Keratinocyte (primary cell): ENCODE measurements at regions not wholly inside any gene's neighbourhood (a gene's known extent, or its start where the extent isn't known, plus 50 kb on each side); places are given as distances from the start of the nearest gene placed in this dataset.
A peak's percentile ranks its signal among the peaks of the same experiment; 100 is the strongest.

Experiments used
- DNase-seq: peaks from one replicate; pipeline ENCODE4 v3.0.0-alpha.2; 2011; ENCODE audit warnings: low read depth, missing footprints, low spot score
- FAIRE-seq: peaks from 2 replicates; lab custom pipeline; 2011; peaks lifted over from hg19 to GRCh38; lab: Jason Lieb, UNC
- H2AFZ ChIP-seq: 2 replicates; pipeline ENCODE4 v1.6.0; 2012; ENCODE audit warnings: low read length, control low read depth, inconsistent platforms; ENCODE audit not compliant: control insufficient read depth
- H3K27ac ChIP-seq: 2 replicates; pipeline ENCODE4 v1.5.1; 2011; ENCODE audit warnings: low read length; ENCODE audit not compliant: control insufficient read depth, insufficient read depth
- H3K27me3 ChIP-seq: 3 replicates; pipeline ENCODE4 v1.6.0; 2011; ENCODE audit warnings: low read length; ENCODE audit not compliant: control insufficient read depth, insufficient read depth; ENCODE audit errors: extremely low read depth
- H3K36me3 ChIP-seq, 2 experiments: 2 replicates in 1 of 2; 3 replicates in 1 of 2; pipeline ENCODE4 v1.5.1; 2011; ENCODE audit warnings: low read length in 2 of 2, mild to moderate bottlenecking in 1 of 2; ENCODE audit not compliant: control insufficient read depth in 2 of 2, insufficient read depth in 2 of 2; ENCODE audit errors: extremely low read depth in 1 of 2
- H3K4me1 ChIP-seq: 3 replicates; pipeline ENCODE4 v1.5.1; 2011; ENCODE audit warnings: low read length; ENCODE audit not compliant: control insufficient read depth, insufficient read depth; ENCODE audit errors: extremely low read depth
- H3K4me2 ChIP-seq: 3 replicates; pipeline ENCODE4 v1.6.0; 2011; ENCODE audit warnings: low read depth, low read length; ENCODE audit not compliant: control insufficient read depth, insufficient read depth; ENCODE audit errors: extremely low read depth
- H3K4me3 ChIP-seq, 3 experiments: fragments of 200-600 bp in 1 of 3; sonication (generic) in 1 of 3; 2 replicates in 2 of 3; 3 replicates in 1 of 3; pipeline ENCODE4 v1.5.1; 2011 to 2016; ENCODE audit warnings: low read length in 3 of 3, mild to moderate bottlenecking in 3 of 3, control low read depth in 2 of 3, inconsistent platforms in 1 of 3, low read depth in 1 of 3, mixed read lengths in 1 of 3, mixed run types in 1 of 3, moderate library complexity in 1 of 3; ENCODE audit not compliant: control insufficient read depth in 2 of 3, insufficient read depth in 2 of 3; ENCODE audit errors: extremely low read depth in 1 of 3
- H3K79me2 ChIP-seq: 2 replicates; pipeline ENCODE4 v1.6.0; 2012; ENCODE audit warnings: low read length; ENCODE audit not compliant: control insufficient read depth, insufficient read depth
- H3K9ac ChIP-seq: 3 replicates; pipeline ENCODE4 v1.6.0; 2011; ENCODE audit warnings: low read length; ENCODE audit not compliant: control insufficient read depth, insufficient read depth; ENCODE audit errors: extremely low read depth
- H3K9me1 ChIP-seq: 3 replicates; pipeline ENCODE4 v1.6.0; 2011; ENCODE audit warnings: low read length; ENCODE audit not compliant: control insufficient read depth, insufficient read depth; ENCODE audit errors: extremely low read depth
- H3K9me3 ChIP-seq: 2 replicates; pipeline ENCODE4 v1.5.1; 2012; ENCODE audit warnings: low read depth, low read length; ENCODE audit not compliant: control insufficient read depth
- H4K20me1 ChIP-seq: 3 replicates; pipeline ENCODE4 v1.6.0; 2011; ENCODE audit warnings: low read length; ENCODE audit not compliant: control insufficient read depth, insufficient read depth; ENCODE audit errors: extremely low read depth
- CTCF ChIP-seq, 3 experiments: IDR thresholded peaks in 1 of 3; conservative IDR thresholded peaks in 1 of 3; optimal IDR thresholded peaks in 1 of 3; 2 replicates in 2 of 3; 3 replicates in 1 of 3; pipeline versions ENCODE3 to v1.5.1; 2011; ENCODE audit warnings: low read length in 3 of 3, mild to moderate bottlenecking in 3 of 3, moderate library complexity in 2 of 3, control low read depth in 1 of 3, inconsistent platforms in 1 of 3; ENCODE audit not compliant: insufficient read depth in 2 of 3; ENCODE audit errors: extremely low read depth in 1 of 3
- EZH2 ChIP-seq: IDR thresholded peaks from one replicate; pipeline ENCODE4 v1.6.1; 2012; ENCODE audit warnings: inconsistent platforms, mild to moderate bottlenecking, low read length, moderate library complexity
- dilution Hi-C: fragments of 300-500 bp; cut with MboI; formaldehyde crosslinking; loops from one replicate; pipeline ENCODE4 v1.7.0; 2020; ENCODE audit warnings: low sequenced_read_pairs; ENCODE audit not compliant: extremely low pct_ligation_motif_present

DNA sequence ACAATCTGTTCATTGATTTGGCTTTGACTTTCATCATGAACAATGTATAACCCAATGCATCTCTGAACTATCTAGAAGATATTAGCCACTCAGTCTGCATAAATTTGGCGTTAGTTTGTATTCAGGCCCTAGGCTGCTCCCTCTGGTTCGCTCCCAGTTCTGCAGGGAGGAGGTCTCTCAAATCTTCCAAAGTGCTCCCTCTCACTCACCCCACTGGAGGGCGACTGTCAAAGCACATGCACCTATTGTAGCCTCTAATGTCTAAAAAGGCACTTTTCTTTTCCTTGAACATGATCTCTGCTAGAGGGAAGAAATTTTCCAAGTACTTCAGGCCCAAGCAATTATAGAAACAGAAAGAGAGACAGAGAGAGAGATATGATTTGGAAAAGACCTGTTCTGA, 291.5 kb downstream of the TDRD15 start:
- H3K9me3 ChIP-seq: no peaks in the 10 kb centered on the region
- no peak overlapping the region for H3K4me3 ChIP-seq
- H3K27ac ChIP-seq: no peak overlapping the region
- DNase-seq (no peak), FAIRE-seq (no peak)
- H3K4me1 ChIP-seq: no peaks in the 10 kb centered on the region
- H4K20me1 ChIP-seq: no peaks in the 10 kb centered on the region
- no peak overlapping the region for H2AFZ ChIP-seq
- H3K9ac ChIP-seq: no peak overlapping the region
- H3K79me2 ChIP-seq: no peaks in the 10 kb centered on the region
- H3K4me2 ChIP-seq: no peak overlapping the region
- H3K9me1 ChIP-seq: no peaks in the 10 kb centered on the region
- TF ChIP-seq CTCF (optimal IDR thresholded peaks at IDR 0.05 in 1 of 3, IDR thresholded peaks at IDR 0.05 in 1 of 3, conservative IDR thresholded peaks at IDR 0.05 in 1 of 3; ENCODE audit: extremely low read depth in 1 of 3, insufficient read depth in 2 of 3, low read length in 3 of 3) (peak; percentile 15 to 20 (median 19)), EZH2 (no peak)
- no peaks in the 10 kb centered on the region for H3K27me3 ChIP-seq
- dilution Hi-C loops: no loop called here
- no peaks in the 10 kb centered on the region for H3K36me3 ChIP-seq

DNA sequence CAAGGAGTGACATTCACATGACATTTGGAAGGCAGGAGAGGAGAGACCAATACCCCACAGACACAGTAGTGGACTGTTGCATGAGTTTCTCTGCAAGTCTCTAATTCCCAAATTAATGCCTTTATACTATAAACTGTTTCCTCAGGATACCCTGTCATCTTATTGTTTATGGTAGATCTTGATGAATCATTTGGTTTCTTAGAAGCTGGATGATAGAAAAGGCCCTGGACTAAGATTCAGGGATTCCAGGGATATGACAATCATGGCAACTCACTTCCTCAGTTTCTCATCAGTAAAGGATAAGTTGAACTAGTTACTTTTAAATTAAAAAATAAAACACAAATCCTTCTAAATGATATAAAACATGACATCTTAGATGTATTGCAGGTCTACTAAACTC, 292.5 kb downstream of the TDRD15 start:
- FAIRE-seq (no peak), DNase-seq (no peak)
- TF ChIP-seq CTCF (optimal IDR thresholded peaks at IDR 0.05 in 1 of 3, IDR thresholded peaks at IDR 0.05 in 1 of 3, conservative IDR thresholded peaks at IDR 0.05 in 1 of 3; ENCODE audit: extremely low read depth in 1 of 3, insufficient read depth in 2 of 3, low read length in 3 of 3) (no peak), EZH2 (no peak)
- H3K4me2 ChIP-seq: no peak overlapping the region
- H3K9me1 ChIP-seq: no peaks in the 10 kb centered on the region
- H3K36me3 ChIP-seq: no peaks in the 10 kb centered on the region
- no peaks in the 10 kb centered on the region for H3K9me3 ChIP-seq
- dilution Hi-C loops: no loop called here
- no peaks in the 10 kb centered on the region for H3K27me3 ChIP-seq
- no peak overlapping the region for H3K9ac ChIP-seq
- no peaks in the 10 kb centered on the region for H3K4me1 ChIP-seq
- H4K20me1 ChIP-seq: no peaks in the 10 kb centered on the region
- H3K4me3 ChIP-seq: no peak overlapping the region
- no peak overlapping the region for H2AFZ ChIP-seq
- no peak overlapping the region for H3K27ac ChIP-seq
- no peaks in the 10 kb centered on the region for H3K79me2 ChIP-seq
